HG02840 (cell line): ENCODE measurements at regions not wholly inside any gene's neighbourhood (a gene's known extent, or its start where the extent isn't known, plus 50 kb on each side); places are given as distances from the start of the nearest gene placed in this dataset.

ENCODE experiments used
- ATAC-seq: cut with Tn5 transposase; IDR thresholded peaks from one replicate; pipeline ENCODE4 v1.9.1; 2021; ENCODE audit warnings: mild to moderate bottlenecking, moderate library complexity, moderate number of reproducible peaks; ENCODE audit not compliant: unreplicated experiment, low FRiP score

GRCh38 chr14:29494312-29494711, 433.3 kb downstream of the PRKD1 start:
- no peak for ATAC-seq

DNA sequence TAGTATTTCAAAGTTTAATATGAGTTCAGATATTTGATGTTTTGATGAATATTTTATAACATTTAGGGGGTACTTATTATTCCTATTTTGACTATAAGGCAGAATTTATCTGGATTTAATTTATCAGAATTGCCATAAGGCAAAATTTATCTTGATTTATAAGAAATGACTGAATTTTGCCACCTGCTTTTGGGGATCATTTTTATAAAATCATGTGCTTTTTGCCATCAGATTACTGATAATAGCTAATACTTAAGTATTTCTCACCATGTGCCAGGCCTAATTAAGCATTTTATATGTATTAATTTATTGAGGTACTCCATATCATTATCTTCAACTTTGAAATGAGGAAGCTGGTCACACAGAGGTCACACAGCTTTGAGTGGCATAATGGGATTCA, 423.7 kb downstream of the PRKD1 start:
- ATAC-seq = no peak

DNA sequence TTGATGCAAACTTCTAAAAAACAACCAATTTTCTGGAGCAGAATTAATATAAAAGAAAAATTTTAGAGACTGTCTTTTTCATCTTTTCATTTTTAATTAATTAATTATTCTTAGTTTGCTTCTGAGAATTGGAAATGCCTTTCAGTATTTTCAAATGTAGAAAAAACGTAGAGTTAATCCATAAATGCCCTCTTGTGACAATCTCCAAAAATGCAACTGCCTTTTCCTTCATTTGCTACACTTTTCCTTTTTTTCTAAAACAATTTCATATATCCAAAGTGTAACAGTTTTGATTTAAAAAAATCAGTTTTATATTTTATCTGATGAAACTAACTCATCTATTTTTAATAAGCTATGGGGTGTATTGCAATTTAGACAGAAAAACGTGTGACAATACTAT, 409.3 kb downstream of the PRKD1 start:
- no peak for ATAC-seq

- ATAC-seq = no peak
These were observed 406.0 kb downstream of the PRKD1 start for GRCh38 chr14:29521526-29522137.
